Prostate gland (tissue), 2 donors: ENCODE measurements at regions not wholly inside any gene's neighbourhood (a gene's known extent, or its start where the extent isn't known, plus 50 kb on each side); places are given as distances from the start of the nearest gene placed in this dataset.

Experiments used
- DNase-seq: peaks from one replicate; pipeline ENCODE4 v3.0.0-alpha.2; 2019; ENCODE audit warnings: low spot score
- H3K27ac ChIP-seq, 2 donors: fragments of 200-600 bp; sonication (generic); 2 replicates each; pipeline ENCODE4 v1.5.1; 2017 to 2019
- H3K27me3 ChIP-seq: fragments of 200-600 bp; sonication (generic); replicated peaks from 2 replicates; pipeline ENCODE4 v1.5.1; 2019; ENCODE audit not compliant: insufficient read depth
- H3K36me3 ChIP-seq, 2 donors: fragments of 200-600 bp; sonication (generic); 1 replicate in 1 of 2; 2 replicates in 1 of 2; pipeline versions ENCODE4 v1.5.1 to v1.8.1; 2017 to 2019
- H3K4me1 ChIP-seq: fragments of 200-600 bp; sonication (generic); replicated peaks from 2 replicates; pipeline ENCODE4 v1.5.1; 2019
- H3K4me3 ChIP-seq, 2 donors: fragments of 200-600 bp; sonication (generic); 2 replicates each; pipeline ENCODE4 v1.5.1; 2017 to 2019
- H3K9me3 ChIP-seq: fragments of 200-600 bp; sonication (generic); 2 replicates; pipeline ENCODE4 v1.5.1; 2017
- CTCF ChIP-seq, 4 experiments: fragments of 200-600 bp in 2 of 4; fragments of 450-650 bp in 2 of 4; sonication (generic) in 2 of 4; IDR thresholded peaks; 1 replicate in 3 of 4; 2 replicates in 1 of 4; pipeline ENCODE4 v1.5.1; 2016 to 2019; ENCODE audit warnings: antibody characterized with exemption in 4 of 4, mild to moderate bottlenecking in 2 of 4, moderate library complexity in 2 of 4
- POLR2A ChIP-seq: fragments of 450-650 bp; IDR thresholded peaks from one replicate; pipeline ENCODE4 v1.6.1; 2016; ENCODE audit warnings: antibody characterized with exemption, mild to moderate bottlenecking
- POLR2AphosphoS5 ChIP-seq: sonication (generic); formaldehyde crosslinking; IDR thresholded peaks from one replicate; pipeline ENCODE4 v1.6.1; 2017; ENCODE audit warnings: antibody characterized with exemption
- WGBS: methylation state at CpG from one replicate; pipeline ENCODE4 v1.1.5; 2018; 5-methylcytosine and 5-hydroxymethylcytosine counted together
- intact Hi-C: fragments of 100-400 bp; cut with DNase I; formaldehyde crosslinking; loops from one replicate; pipeline ENCODE4 v1.14.2; 2022

GRCh38 chr10:58072634-58073033 lies 195.1 kb downstream of the IPMK start:
- no peak for DNase-seq
- Histone ChIP-seq H3K4me1 (no peaks in the 10 kb centered on the region), H3K27ac (no peak overlapping the region), H3K4me3 (no peak overlapping the region), H3K9me3 (no peaks in the 10 kb centered on the region), H3K36me3 (no peaks in the 10 kb centered on the region), H3K27me3 (no peaks in the 10 kb centered on the region)
- TF ChIP-seq POLR2AphosphoS5 (no peak), POLR2A (no peak), CTCF (IDR thresholded peaks at IDR 0.05) (no peak)
- WGBS = 50% methylated on average over 3 of the region's 3 CpGs
- intact Hi-C loops = no loop called here

GRCh38 chr10:58070956-58071355 lies 196.7 kb downstream of the IPMK start:
- Histone ChIP-seq H3K4me1 (no peaks in the 10 kb centered on the region), H3K4me3 (no peak overlapping the region), H3K27ac (no peak overlapping the region), H3K27me3 (no peaks in the 10 kb centered on the region), H3K36me3 (no peaks in the 10 kb centered on the region), H3K9me3 (no peaks in the 10 kb centered on the region)
- intact Hi-C loops = no loop called here
- WGBS = 54% methylated on average over 6 of the region's 6 CpGs
- no peak for TF ChIP-seq CTCF (IDR thresholded peaks at IDR 0.05)
- no peak for TF ChIP-seq POLR2A
- no peak for TF ChIP-seq POLR2AphosphoS5
- DNase-seq = no peak

- TF ChIP-seq CTCF (IDR thresholded peaks at IDR 0.05) (no peak), POLR2AphosphoS5 (no peak), POLR2A (no peak)
- Histone ChIP-seq H3K9me3 (no peaks in the 10 kb centered on the region), H3K27me3 (no peaks in the 10 kb centered on the region), H3K27ac (no peak overlapping the region), H3K4me3 (no peak overlapping the region), H3K4me1 (no peaks in the 10 kb centered on the region), H3K36me3 (no peaks in the 10 kb centered on the region)
- intact Hi-C loops = loop anchor here (10.0 kb wide), 1 partner anchor 734 kb away; no protein-coding TSS in a partner anchor
- 97% methylated on average over 2 of the region's 2 CpGs for WGBS
- DNase-seq = no peak
These were observed 198.9 kb downstream of the IPMK start for GRCh38 chr10:58068809-58069208.

- DNase-seq = no peak
- 68% methylated on average over 4 of the region's 4 CpGs for WGBS
- no peaks in the 10 kb centered on the region for H3K4me1 ChIP-seq
- no peaks in the 10 kb centered on the region for H3K27me3 ChIP-seq
- H3K4me3 ChIP-seq = no peak overlapping the region
- no peaks in the 10 kb centered on the region for H3K36me3 ChIP-seq
- no peak overlapping the region for H3K27ac ChIP-seq
- H3K9me3 ChIP-seq = no peaks in the 10 kb centered on the region
- intact Hi-C loops = loop anchor here (10.0 kb wide), 1 partner anchor 732 kb away; no protein-coding TSS in a partner anchor
- no peak for TF ChIP-seq POLR2A
- TF ChIP-seq CTCF (IDR thresholded peaks at IDR 0.05) = no peak
- TF ChIP-seq POLR2AphosphoS5 = no peak
These were observed 200.7 kb downstream of the IPMK start for GRCh38 chr10:58066979-58067378.

GRCh38 chr10:58066126-58066525 lies 201.6 kb downstream of the IPMK start:
- intact Hi-C loops = loop anchor here (10.0 kb wide), 1 partner anchor 731 kb away; no protein-coding TSS in a partner anchor
- Histone ChIP-seq H3K9me3 (no peaks in the 10 kb centered on the region), H3K27me3 (no peaks in the 10 kb centered on the region), H3K4me1 (no peaks in the 10 kb centered on the region), H3K27ac (no peak overlapping the region), H3K4me3 (no peak overlapping the region), H3K36me3 (no peaks in the 10 kb centered on the region)
- 61% methylated on average over 4 of the region's 4 CpGs for WGBS
- no peak for DNase-seq
- TF ChIP-seq POLR2A = no peak
- no peak for TF ChIP-seq POLR2AphosphoS5
- no peak for TF ChIP-seq CTCF (IDR thresholded peaks at IDR 0.05)
